ENCODE measurements at regions not wholly inside any gene's neighbourhood (a gene's known extent, or its start where the extent isn't known, plus 50 kb on each side); places are given as distances from the start of the nearest gene placed in this dataset.
"Not testable (repeated sequence)": the region's sequence is repeated elsewhere in the genome, so short reads cannot be mapped to it uniquely, and the experiment has no call there.

GRCh38 chr14:44620121-44621019, 113.3 kb upstream of the FSCB start:
- DNase-seq: no peak

- no peak for DNase-seq
These were observed 109.1 kb upstream of the FSCB start for GRCh38 chr14:44616204-44616603.

GRCh38 chr14:44613061-44613712, 106.1 kb upstream of the FSCB start:
- no peak for DNase-seq

GRCh38 chr14:44612002-44612401, 104.9 kb upstream of the FSCB start:
- no peak for DNase-seq

- no peak for DNase-seq
These were observed 102.9 kb upstream of the FSCB start for GRCh38 chr14:44609876-44610510.

GRCh38 chr14:44609201-44609600, 102.1 kb upstream of the FSCB start:
- DNase-seq: no peak

GRCh38 chr14:44607701-44608100, 100.6 kb upstream of the FSCB start:
- no peak for DNase-seq

- DNase-seq: no peak
These were observed 99.5 kb upstream of the FSCB start for GRCh38 chr14:44606576-44606975.

- DNase-seq: not testable (repeated sequence)
These were observed 94.2 kb upstream of the FSCB start for GRCh38 chr14:44601266-44601665.

- DNase-seq: no peak
These were observed 82.1 kb upstream of the FSCB start for GRCh38 chr14:44589180-44589579.

GRCh38 chr14:44586910-44587309, 79.8 kb upstream of the FSCB start:
- DNase-seq: no peak

- DNase-seq: no peak
These were observed 69.3 kb upstream of the FSCB start for GRCh38 chr14:44576356-44576755.

- peak in 1 of 56 donors; percentile 3 for DNase-seq
These were observed 60.9 kb upstream of the FSCB start for GRCh38 chr14:44567997-44568396.

GRCh38 chr14:44565968-44566367, 58.9 kb upstream of the FSCB start:
- no peak for DNase-seq

- no peak for DNase-seq
These were observed 57.8 kb upstream of the FSCB start for GRCh38 chr14:44564908-44565307.

Measured in amygdala (tissue), 56 donors.